ENCODE measurements at regions not wholly inside any gene's neighbourhood (a gene's known extent, or its start where the extent isn't known, plus 50 kb on each side); places are given as distances from the start of the nearest gene placed in this dataset.
A peak's percentile ranks its signal among the peaks of the same experiment; 100 is the strongest.

DNA sequence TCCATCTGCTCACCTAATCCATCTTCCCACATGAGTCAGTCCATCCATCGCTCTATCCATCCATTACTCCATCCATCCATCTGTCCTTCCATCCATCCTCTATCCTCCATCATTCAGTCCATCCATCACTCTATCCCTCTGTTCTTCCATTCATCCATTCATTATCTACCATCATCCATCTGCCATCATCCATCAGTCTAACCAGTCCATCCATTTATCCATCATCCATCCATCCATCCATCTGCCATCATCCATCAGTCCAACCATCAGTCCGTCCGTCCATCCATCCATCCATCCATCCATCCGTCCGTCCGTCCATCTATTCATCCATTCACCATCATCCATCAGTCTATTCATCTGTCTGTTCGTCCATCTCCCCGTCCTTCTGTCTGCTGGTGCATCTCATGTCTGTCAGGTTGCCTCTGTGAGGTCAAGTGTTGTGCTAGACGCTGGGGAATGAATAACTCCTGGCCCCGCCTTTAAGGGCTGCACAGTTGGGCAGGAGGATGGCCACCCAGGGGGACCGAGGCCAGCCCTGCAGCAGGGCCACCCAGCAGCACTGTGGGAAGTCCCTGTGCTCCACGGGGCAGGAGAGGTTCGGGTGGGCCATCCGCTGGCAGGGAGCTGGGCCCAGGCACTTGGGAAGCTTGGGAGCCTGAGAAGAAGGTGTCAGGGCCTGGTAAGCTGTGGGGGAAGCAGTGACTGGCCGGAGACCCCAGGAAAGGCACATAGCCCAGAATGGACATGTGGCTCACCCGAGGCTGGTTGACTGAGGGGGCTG lies 137.1 kb downstream of the CTTN start:
- ATAC-seq (peak; percentile 25), DNase-seq (no peak)

DNA sequence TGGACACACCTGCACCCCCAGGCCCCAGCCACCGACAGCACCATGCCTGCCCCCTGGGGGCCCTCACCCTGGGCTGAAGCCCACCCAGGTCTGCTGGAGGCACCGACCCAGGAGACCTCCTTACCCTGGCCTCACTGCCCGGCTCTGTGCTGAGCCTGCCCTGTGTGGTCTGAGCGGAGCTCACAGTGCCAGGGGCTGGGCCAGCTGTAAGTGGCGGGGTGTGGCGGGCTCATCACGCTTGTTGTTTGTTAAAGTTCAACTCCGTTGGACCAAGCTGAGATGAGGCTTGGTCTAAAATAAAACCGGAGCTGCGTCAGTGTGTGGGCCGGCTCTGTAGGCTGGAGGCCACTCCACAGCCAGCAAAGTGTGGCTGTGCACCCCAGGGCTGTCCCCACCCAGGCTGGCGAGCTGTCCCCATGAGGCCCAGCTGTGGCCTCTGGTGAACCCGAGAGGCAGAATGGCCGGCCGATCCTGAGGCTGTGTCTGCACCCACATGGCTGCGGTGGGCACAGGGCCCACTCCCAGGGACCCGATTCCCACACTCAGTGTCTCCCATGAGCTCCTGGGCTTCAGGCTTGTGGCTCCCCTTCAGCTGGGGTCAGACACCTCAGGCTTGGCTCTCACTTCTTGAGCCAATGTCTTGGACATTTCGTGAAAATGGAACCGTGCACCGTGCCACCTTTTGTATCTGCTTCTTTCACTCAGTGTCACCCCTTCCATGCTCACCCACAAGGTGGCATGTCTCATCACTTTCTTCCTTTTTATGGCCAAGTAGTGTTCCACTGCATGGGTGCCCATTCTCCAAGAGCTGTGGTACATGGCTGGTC lies 137.9 kb downstream of the CTTN start:
- DNase-seq, result no peak
- ATAC-seq, result no peak

DNA sequence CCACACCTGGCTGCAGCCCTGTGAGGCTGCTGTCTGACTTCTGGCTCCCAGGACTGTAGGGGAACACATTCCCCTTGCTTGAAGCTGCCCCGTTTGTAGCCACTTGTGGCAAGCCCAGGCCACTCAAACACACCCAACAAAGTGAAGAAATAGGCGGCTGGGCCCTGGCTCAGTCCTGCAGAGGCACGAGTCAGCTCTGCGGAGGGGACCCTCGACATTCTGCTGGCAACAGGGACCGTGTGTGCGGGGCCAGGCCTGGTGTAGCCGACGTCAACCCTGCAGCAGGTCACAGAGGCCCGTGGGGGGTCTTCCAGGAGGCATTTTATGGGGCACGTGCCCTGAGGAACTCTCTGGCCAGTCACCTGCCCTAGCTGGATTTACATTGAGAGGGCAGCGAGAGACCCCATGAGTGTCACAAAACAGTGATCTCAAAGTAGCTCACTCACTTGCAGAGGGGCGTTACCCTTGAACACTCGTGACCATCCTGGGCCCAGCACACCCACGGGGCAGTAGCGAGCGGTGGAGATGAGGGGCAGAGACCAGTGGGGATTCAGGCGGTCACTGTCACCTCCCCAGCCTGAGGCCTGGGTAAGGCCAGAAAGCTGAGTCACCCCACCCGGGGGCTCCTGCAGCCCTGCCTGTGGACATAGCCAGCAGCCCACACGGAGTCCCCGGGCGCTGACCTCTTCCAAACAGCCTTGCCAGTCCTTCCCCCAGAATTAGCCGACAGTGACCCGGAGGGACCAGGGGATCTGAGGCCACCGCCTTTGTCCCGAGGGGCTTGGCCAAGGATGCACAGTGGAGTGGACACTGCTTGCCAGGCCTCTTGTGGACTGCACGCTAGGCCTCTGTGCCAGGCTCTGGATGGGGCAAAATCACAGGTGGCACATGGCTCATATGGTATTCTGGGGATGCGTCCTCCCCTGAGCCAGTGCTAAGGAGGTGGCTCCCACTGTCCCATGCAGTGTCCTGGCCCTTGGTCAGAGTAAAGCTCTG lies 139.5 kb downstream of the CTTN start:
- ATAC-seq, result no peak
- no peak for DNase-seq

DNA sequence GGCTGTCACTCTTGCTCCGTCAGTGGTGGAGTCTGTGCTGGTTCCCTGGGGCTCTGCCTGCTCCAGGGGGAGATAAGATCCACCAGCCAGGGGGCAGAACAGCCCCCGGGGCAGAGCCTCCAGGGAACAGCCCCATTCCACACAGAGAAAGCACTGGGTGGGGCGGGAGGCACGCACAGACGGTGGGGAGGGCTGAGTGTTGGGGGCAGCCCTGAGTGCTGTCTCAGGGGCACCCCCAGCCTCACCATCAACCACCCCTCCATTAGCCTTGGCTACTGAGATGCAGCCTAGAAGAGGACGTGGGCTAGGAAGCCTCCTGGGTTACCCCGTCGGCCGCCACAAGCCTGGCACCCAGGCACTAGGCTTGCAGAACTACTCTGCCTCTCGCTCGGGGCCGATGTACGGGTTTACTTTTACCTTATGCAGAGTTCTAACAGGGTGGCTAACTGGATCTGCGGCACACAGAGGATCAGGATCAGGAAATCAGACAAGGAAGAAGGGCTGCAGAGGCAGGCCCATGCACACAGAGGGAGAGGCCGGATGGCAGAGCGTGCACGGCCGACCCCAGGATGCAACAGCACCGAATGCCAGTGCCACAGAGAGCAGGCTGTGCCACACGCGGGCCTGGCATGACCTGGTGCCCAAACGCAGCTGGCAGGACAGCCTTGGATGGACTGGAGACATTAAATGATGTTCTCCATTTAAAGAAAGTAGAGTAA lies 140.5 kb downstream of the CTTN start:
- DNase-seq, result no peak

DNA sequence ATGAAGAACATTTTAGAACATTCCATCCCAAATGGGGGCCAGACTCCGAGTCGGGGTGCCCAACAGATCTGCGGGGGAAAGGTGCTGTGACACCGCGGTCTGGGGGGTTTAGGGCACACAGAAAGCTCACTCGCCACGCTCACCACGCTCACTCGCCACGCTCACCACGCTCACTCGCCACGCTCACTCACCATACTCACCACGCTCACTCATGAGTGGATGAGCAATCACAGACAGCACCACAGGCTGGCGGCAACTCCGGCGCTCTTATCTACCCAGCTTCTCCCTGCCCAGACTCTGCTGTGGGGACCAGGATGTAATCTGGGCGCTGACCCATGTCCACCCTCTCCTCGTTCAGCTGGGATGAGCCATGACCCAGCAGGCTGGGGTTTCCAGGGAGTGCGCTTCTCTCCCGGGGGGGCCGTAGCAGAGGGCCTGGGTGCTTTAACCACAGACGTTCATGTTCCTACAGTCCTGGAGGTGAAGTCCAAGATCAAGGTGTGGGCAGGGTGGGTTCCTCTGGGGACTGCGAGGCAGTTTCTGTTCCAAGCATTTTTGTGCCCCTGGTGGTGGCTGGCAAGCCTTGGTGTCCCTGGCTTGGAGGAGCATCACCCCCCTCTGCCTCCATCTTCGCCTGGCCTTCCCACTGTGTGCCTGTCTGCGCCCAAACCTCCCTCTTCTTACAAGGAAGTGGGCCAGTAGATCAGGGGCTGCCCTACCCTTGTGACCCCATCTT lies 141.2 kb downstream of the CTTN start:
- DNase-seq (no peak), ATAC-seq (no peak)

More for the DNA sequence above, 140.5 kb downstream of the CTTN start:
- no peak for ATAC-seq

DNA sequence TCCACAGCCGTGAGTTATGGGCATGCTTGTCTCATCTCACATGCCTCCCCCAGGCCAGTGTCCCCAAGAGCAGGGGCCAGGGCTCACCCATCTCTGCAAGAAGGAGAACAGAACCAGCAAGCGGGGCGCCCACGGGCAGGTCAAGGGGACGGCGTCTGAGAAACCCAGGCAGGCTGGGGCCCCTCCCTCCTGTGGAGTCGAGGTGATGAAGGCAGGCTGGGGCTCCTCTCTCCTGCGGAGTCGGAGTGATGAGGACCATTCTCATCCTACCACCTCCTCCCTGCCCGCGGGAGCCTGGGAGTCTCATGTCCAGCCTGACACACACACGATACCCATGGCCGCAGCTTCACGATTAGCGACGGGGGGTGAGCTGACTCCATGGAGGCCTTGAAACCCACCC lies 141.9 kb downstream of the CTTN start:
- DNase-seq (no peak), ATAC-seq (no peak)

DNA sequence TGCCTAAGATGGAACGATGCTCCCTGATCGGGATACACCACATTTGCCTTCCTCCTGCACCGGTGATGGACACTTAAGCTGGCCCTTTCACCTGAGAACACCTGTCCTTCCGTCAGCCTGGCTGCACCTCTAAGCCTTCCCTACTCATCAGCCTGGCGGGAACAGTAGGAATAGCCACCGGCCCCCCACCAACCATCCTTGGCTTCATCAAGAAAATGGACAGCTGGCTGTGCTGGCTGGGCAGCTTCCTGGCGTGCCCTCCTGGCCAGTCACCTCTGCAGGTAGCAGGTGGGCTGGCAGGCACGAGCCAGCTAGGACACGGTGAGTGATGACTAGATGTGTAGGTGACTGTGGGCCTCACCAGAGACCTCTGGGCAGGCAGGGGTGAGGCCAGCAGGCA lies 142.8 kb downstream of the CTTN start:
- ATAC-seq, result no peak

DNA sequence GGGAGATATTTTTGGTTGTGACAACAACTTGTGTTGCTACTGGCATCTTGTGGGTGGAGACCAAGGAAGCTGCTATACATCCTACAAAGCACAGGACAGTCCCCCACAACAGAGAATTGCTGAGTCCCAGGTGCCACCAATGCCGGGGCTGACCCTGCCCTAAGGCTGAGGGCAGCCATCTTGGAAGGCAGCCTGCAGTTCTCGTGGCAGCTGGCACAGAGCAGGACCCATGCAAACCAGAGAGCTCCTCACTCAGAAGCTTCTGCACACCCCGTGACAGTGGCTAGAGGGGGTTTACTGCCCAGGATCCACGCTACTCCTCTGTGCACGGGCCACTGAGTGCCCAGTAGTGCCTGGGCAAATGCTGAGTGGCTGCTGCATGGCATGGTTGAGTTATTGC lies 143.4 kb downstream of the CTTN start:
- no peak for ATAC-seq
- no peak for DNase-seq

More for the DNA sequence above, 142.8 kb downstream of the CTTN start:
- DNase-seq, result no peak

DNA sequence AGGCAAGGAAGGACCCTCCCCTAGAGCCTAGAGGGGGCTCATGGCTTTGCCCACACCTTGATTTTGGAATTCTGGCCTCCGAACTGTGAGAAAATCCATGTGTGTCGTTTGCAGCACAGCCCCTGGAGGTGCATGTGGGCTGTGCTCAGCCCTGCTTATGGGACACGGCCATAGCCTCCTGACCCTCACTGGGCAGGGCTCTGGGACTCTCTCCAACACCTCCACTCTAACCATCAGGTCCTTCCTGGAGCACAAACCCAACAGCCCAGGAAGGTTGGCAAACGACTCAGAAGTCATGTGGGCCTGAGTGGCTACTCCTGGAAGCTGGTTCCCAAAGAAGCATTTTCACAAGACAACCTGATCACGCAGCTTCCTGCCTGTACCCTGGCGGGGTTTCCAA lies 144.1 kb downstream of the CTTN start:
- DNase-seq (no peak), ATAC-seq (no peak)

DNA sequence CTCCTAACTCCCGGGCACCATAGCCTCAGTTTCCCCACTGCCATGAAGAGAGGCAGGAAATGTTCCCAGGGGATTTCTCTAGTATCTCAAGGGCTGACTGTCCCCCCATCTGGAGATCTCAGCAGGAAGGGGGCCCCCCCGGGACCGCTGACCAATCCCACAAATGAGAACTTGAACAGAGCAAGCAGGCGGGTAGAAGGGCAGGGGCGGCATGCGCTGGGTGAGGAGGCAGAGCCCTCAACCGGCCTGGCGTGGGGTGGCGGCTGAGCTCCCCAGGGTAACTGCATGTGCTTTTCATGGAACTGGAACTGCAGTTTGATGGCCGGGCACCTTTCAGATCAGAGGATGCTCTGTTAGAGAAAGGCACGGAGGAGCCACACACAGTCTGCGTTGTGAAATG lies 144.5 kb downstream of the CTTN start:
- no peak for DNase-seq
- ATAC-seq, result no peak

DNA sequence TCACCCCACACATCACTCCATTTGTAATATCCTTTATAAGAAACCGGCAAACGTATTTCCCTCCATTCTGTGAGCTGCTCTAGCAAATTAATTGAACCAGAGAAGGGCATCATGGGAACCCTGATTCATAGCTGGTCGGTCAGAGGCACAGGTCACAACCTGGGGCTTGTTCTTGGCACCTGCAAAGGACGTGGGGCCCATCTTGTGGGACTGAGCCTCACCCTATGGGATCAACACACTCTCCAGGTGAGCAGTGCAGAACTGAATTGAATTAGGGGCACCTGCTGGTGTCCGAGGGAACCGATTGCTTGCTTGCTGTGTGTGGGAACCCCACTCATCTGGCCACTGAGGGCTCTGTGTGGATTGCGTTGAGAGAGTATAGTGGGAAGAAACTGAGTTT lies 145.3 kb downstream of the CTTN start:
- DNase-seq (no peak), ATAC-seq (no peak)

DNA sequence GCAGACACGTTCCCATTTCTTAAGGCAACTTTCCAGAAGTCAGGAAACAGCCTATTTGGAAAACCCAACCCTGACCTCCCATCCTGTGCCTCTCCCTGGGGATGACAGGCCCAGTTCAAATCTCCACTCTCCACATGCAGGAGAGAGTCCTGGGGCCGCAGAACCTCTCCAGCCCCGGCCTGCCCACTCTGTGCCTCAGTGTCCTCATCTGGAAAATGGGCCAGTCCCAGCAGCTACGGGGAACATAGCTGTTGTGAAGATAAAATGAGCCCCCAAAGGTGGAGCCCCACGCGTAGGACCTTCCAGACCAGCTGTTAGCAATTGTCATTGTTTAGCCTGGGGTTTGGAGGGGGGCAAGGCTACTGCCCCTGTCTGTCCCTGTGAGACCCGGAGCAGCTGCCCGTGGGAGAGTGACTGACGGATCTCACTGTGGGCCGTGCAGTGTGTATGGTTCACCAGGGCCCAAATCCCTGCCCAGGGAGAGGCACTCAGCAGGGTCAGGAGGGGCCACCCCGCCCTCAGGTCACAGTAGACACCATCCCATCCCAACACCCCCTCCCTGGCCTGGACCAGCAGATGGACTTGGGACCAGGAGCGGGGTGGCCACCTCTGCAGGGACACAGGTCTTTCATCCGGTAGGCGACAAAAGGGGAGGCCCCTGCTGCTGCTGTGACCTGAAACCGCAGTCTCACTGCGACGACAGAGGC lies 145.9 kb downstream of the CTTN start:
- ATAC-seq (no peak), DNase-seq (no peak)

DNA sequence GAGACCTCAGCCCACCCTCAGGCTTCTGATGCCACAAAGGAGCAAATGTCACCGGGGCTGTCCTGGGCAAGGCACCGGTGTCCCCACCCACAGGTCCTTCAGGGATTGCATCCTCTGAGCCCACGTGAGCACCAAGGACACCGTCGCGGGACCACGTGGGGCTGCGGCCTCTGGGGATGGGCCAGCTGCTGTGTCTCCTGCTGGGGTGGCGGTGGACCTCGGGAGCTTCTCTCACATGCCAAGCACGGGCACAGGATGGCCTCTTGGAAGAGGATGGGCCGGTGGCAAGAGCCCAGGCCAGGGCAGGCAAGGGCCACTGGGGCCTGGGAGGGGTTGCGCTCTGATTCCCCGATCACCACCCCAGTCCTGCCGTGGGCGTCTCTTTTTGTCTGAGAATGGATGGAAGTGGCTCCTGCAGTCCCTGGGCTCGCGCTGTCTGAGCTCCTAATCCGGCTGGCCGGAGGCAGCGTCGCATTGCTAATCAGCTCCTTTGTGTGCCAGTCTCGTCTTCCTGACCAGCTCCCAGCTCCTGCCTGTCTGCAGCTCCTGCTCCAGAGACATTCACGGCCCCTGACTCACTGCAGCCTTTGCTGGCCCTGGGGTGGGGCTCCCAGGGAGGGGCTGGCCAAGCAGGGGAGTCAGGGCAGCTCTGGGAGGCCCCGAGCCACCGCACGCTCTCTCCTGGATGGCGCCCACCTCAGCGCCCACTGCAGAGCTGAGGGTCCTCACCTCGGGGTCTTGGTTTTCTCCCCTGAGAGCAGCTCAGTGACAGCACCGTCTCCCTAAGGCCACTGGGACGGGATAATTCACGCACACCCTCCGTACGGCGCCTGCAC lies 146.7 kb downstream of the CTTN start:
- no peak for ATAC-seq
- no peak for DNase-seq

DNA sequence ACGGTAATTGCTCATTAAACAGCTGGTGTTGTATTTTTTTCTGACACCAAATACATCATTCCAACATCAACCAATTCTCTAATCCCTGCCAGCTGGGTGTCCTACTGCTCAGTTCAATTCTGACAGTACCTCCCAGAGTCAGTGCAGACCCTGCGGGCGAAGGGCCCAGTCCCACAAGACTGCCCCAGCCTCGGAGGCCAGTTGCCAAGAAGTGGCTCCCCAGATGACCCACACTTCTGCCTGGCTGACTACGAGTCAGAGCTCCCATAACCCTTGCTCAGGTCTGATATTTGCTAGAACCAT lies 147.2 kb downstream of the CTTN start:
- ATAC-seq, result no peak

DNA sequence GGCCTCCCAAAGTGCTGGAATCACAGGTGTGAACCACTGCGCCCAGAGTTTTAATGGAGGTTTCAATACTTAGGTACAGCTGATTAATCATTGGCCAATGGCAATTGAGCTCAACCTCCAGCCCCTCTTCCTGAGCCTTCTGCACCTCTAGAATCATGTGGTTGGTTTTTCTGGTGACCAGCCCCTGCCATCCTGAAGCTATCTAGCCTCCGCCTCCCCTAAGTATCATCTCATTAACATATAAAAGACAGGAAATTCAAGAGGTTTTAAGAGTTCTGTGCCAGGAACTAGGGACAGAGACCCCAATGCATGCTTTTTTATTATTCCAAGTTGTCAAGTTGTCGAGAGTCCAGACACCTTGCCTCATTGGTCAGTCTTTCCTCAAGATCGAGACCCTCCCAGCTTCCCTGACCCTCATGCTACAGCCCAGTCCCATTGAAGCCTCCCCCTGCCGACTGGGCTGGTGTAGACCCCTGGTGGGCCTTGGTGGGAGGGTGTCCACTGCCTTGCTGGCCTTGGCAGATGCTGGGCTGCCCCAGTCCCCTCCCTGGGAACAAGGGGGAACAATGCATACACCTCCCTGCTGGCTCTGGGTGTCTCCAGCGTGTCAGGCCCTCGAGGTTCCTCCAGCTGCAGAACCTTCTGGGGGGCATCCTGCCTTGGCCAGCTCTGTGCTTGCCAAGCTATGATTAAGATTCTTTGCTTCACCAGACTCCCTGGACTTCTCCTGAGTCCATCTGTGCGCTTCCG lies 148.0 kb downstream of the CTTN start:
- DNase-seq (no peak), ATAC-seq (no peak)

More for the DNA sequence above, 147.2 kb downstream of the CTTN start:
- DNase-seq, result no peak

DNA sequence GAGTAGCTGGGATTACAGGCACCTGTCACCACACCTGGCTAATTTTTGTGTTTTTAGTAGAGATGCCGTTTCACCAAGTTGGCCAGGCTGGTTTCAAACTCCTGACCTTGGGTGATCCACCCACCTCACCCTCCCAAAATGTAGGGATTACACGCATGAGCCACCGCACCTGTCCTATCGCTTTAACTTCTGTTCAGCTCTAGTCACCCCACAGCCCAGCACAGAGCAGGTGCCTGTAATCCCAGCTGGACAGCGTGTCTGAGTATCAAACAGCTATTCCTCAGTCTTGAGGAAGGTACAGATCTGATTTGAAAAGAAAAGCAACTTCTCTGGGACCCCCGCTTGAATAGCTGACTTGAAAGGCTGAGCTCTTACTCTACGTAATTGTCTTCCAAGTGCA lies 149.1 kb downstream of the CTTN start:
- ATAC-seq (no peak), DNase-seq (no peak)

DNA sequence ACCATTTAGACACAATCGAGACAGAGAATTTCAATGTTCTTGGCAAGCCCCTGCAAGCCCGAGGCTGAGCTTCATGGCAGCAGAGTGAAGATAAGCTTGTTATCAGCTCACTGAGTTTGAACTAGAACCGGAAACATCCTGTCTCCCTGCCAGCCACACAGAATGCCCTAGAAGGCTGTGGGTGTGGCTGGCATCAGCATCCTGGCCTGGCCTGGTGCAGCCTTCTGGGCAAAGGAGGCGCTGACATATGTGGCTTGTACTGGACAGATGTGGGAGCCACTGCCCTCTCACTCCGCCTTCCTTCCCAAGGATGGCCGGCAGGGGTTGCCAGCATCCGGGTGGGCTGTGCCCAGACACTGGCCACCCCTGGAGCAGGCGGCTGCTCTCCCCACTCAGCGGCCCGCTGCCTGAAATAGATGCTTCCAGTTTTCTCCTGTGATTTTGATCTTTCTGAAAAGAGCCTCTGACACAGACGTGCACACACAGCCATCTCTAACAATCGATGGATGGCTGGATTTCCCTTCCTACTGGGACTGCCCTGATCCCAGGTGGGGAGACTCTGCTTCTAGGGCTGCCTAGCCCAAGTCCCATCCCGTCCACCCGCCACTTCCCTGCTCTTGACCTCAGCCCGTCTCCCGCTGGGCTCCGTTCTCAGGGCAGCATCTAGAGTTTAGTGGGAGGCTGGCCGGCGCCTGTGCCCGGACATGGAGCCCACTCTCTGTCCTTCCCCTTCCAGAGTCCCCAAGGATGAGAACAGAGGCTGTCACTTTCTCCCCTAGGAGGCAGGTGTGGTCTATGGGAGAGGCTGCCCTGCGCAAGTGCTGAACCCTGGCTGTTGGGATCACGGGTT lies 149.7 kb downstream of the CTTN start:
- DNase-seq, result no peak
- ATAC-seq, result no peak

DNA sequence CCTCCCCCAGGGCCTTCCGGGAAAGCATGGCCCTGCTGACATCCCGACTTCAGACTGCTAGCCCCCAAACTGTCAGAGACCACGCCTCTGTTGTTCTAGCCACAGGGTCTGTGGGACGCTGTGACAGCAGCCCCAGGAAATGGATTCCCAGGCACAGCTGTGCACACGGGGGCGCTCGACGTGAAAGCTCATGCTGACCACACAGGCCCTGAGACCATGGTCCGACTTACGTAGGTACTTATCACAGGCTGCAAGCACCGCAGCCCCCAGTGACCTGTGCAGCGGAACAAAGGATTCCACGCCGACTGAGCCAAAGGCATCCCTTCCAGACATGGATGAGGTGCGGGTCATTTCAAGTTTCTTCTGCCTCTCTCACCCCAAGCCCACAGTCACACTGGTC lies 150.6 kb downstream of the CTTN start:
- no peak for ATAC-seq
- no peak for DNase-seq
